DLD1 (cell line): ENCODE measurements at regions not wholly inside any gene's neighbourhood (a gene's known extent, or its start where the extent isn't known, plus 50 kb on each side); places are given as distances from the start of the nearest gene placed in this dataset.

Source experiments
- in situ Hi-C: cut with HindIII; loops from 2 replicates; pipeline ENCODE4 v1.10.0; 2017; ENCODE audit warnings: low sequenced_read_pairs

DNA sequence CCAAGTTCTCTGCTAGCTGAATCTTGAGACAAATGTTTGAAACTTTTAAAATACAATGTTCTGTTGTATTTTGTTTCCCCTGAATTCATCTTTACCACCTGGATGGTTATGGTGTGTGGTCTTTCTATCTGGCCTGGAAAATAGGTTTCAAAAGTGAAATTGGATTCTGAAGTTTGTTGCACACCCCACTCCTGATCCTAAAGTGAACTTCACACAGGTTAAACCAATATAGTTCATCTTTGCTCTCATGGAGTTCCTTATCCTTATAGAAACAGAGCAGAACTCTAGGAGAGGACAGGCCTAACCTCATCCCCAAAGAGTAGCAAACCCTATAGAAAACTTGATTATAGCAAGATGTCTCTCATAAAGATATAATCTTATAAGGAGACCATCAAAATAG lies 179.4 kb upstream of the BCL6 start:
- in situ Hi-C loops: no loop called here

- in situ Hi-C loops: no loop called here
These were observed 180.1 kb upstream of the BCL6 start for GRCh38 chr3:187925326-187925725.

DNA sequence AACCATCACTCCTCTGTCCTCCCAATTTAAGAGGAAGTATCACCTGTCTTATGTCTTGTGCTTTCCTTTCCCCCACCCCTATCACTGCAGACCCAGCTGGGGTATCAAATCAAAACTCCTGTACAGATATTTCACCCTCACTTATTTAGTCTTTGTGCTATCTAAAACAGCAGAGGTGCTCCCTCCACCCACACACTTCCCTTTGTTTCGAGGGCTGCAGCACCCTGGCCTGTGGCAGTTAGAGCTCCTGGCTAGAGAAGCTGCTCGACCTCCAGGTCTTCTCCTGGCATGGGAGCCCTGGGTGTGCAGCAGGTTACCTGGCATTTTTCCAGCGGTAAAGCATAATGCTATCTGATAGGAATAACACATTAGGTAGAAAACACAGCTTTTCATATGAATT lies 181.4 kb upstream of the BCL6 start:
- in situ Hi-C loops: no loop called here

DNA sequence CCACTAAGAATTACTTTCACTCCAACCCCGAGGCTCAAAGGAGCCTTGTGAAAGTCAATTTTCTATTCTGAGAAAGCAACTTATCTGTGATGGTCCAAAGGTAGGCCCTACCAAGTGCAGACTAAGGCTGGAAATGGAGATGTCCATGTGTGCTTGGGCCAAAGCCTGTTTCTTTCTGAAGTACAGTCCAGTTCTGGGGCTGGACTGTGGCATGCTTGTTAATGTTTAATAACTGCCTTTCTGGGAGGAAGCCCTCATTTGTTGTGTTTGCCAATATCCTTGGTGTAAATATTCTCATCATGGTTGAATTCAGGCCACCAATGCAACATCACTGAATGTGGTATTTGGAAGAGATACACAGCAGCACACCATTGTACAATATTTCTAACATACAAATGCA lies 182.3 kb upstream of the BCL6 start:
- in situ Hi-C loops: no loop called here

GRCh38 chr3:187929112-187929816 lies 184.0 kb upstream of the BCL6 start:
- in situ Hi-C loops: no loop called here

DNA sequence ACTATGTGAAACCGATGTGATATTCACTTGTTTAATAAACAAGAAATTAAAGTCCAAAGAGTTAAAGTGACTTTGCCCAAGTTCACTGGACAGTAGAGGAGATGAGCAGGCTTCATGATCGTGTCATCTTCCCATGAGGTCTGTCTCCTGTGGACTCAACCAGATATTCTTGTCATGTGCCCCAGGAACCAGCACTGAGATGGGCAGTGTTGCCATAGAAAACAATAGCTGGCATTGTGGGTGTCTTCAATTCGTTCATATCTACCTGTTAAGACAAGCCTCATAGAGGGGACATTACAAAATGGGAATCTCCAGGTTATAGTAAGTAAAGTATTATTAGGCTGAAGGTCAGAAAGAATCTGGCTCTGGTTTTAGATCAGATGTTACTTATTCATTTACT lies 184.8 kb upstream of the BCL6 start:
- in situ Hi-C loops: no loop called here

GRCh38 chr3:187931101-187931500 lies 185.8 kb upstream of the BCL6 start:
- in situ Hi-C loops: no loop called here

- in situ Hi-C loops: no loop called here
These were observed 186.6 kb upstream of the BCL6 start for GRCh38 chr3:187931770-187932278.

DNA sequence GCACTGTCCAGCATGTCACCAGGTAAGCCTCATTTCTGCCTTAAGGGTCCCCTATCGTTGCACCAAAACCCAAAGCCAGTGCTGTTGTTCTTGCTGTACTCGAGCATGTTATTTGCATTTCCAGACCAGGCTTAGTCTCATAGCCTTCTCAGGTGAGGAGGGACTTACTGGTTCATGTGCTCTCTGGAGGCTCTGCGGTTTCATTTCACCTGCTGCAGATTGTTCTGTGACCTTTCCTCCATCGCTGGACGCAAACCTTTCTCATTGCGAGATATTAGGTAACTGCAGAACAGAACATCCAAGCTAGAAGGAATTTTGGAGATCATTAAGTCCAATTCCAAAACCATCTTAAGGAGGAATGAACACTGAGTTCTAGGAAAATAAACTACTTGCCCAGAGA lies 187.3 kb upstream of the BCL6 start:
- in situ Hi-C loops: no loop called here

- in situ Hi-C loops: no loop called here
These were observed 190.4 kb upstream of the BCL6 start for GRCh38 chr3:187935623-187936156.

- in situ Hi-C loops: no loop called here
These were observed 191.4 kb upstream of the BCL6 start for GRCh38 chr3:187936676-187937075.

GRCh38 chr3:187939891-187940290 lies 194.6 kb upstream of the BCL6 start:
- in situ Hi-C loops: no loop called here

DNA sequence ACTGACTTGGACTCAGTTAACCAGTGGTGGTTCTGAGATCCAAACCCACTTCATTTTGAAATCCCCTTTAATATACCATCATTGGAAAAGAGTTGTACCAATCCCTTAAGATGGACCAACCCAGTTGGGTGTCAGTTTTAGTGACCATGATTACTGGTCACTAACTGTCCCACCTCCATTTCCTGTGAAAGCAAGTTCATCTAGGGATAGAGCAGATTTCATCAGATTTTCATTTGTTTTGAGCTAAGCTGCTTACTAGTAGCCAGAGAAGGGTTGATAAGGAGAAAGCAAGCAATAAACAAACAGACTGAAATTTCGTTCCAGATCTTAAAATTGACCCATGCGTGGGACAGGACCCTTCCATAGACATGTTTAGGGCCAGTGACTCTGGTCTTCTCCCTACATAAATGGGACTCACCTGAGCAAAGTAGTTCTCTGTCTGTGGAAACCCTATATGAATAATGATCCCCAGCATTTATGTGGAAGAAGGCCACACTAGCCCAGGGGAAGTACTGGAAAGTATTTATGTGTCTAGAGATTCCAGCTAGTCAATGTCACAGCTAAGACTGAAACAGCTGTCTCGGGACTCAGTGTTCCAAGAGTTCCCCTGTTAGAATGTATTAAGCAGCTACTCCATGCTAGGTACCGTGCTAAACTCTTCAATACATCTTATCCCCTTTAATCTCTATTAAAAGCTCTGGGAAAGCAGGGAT lies 196.0 kb upstream of the BCL6 start:
- in situ Hi-C loops: no loop called here

DNA sequence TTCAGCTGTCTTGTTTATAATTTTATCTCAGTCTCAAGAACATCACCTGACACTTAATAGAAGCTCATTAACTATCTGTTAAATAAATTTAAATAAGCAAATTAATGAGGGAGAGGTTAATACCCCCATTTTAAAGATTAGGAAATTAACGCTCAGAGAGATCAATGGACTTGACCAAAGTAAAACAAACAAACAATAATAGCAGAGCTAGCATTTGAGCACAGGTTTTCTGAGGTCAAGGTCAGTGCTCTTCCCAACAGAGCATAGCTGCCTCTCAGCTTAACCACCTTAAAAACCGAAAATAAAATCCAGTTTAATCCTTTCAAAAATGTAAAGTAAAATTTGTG lies 196.6 kb upstream of the BCL6 start:
- in situ Hi-C loops: no loop called here

GRCh38 chr3:187942658-187943241 lies 197.5 kb upstream of the BCL6 start:
- in situ Hi-C loops: no loop called here

DNA sequence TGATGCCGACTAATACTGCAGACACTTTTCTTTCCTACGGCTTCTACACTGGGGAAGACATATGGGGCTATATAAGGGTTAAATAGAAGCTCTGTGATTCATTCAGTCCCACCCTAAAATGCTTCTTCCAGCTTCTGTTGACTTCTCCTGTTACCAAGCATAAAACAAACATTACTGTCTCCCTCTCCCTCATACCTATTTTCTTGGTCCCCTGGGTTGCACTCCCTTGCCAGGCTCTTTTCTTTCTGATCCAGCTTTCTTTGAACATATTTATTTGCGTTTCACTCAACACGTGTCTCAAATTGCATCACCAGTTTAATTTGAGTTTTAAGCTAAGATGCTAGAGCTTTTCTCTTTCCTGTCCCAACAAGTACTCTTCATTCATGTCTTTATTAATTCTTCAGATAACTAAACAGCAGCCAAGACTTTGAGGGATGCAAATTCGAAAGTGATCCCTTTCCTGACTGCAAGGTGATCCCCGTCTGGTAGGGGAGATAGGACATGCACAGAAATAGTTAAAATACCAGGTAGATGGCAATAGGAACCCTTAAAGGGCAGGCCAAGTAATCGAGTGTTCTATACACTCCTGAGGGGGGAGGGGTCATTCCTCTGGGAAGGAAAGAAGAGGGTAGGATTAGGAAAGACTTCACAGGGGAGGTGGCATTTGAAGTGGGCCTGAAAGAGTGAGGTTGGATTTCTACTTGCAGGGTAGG lies 198.6 kb upstream of the BCL6 start:
- in situ Hi-C loops: no loop called here

DNA sequence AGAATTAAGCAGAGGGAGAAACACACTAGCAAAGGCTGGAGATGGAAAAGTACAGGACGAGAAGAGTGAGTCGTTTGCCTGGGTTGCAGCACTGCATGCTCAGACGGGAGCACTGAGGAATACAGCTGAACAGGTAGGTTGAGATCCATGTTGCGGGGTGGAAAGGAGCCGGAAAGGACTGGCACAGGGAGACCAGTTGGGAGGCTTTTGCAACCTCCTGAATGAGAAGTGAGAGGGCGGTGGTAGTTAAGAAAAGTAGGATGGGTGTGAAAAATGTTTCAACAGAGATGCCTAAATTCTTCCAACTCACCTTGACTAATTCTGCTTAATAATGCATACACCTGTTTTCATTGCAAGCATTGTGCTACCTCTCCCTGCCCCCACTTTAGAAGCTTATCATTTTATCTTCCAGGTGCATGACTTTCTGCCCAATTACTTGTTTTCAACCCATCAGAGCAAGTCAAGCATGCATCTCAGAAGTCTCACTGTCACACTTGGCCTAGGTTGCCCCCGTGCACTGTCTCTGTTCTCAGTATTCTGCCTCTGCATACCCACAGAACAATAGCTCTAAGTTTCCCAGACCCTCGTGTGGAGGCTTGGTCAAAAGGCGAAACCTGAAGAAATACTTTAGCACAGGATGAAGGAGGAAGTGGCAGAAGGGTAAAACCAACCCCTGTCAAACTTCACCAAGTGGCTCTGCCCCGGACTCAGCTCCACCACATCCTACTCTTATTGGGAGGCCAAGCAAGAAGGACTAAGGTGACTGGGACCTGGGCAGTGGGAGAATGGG lies 199.3 kb upstream of the BCL6 start:
- in situ Hi-C loops: no loop called here

DNA sequence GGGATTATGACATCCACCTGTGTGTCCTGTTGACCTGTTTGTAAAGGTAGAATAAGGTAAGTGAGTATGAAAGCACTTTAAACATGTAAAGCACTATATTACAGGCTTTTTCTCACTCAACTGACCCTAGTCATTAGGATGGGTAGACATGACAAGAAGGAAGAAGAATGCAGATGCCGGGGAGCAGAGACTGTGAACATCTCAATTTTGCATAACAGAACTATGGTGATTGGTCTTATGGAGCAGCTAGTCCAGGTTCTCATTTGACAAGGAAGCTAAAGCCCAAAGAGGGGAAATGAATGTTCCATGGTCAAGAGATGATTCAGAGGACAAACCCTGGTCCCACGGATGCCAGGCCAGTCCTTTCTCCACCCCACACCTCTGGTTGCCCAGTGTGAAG lies 200.1 kb upstream of the BCL6 start:
- in situ Hi-C loops: no loop called here

- in situ Hi-C loops: no loop called here
These were observed 201.0 kb upstream of the BCL6 start for GRCh38 chr3:187946163-187946691.

- in situ Hi-C loops: no loop called here
These were observed 201.7 kb upstream of the BCL6 start for GRCh38 chr3:187946981-187947380.
